Muscle of arm (tissue), 1 donor: ENCODE measurements at regions not wholly inside any gene's neighbourhood (a gene's known extent, or its start where the extent isn't known, plus 50 kb on each side); places are given as distances from the start of the nearest gene placed in this dataset.
"Not testable (repeated sequence)": the region's sequence is repeated elsewhere in the genome, so short reads cannot be mapped to it uniquely, and the experiment has no call there.

Source experiments
- DNase-seq: peaks from one replicate; pipeline ENCODE4 v3.0.0-alpha.2; 2013

DNA sequence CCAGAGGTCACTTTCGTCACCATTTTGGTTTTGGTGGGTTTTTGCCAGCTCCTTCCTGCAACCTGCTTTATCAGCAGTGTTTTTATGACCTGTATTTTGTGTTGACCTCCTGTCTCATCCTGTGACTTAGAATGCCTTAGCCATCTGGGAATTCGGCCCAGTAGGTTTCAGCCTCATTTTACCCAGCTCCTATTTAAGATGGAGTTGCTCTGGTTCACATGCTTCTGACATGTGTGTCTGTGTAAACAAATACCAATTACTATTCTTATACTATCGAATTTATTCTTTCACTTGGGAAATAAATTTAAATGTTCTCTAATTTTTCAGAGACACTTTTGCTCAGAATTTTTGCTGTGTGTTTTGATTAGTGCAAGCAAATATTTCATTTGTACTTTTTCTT is 1370.3 kb upstream of the MIR17HG start:
- no peak for DNase-seq

DNA sequence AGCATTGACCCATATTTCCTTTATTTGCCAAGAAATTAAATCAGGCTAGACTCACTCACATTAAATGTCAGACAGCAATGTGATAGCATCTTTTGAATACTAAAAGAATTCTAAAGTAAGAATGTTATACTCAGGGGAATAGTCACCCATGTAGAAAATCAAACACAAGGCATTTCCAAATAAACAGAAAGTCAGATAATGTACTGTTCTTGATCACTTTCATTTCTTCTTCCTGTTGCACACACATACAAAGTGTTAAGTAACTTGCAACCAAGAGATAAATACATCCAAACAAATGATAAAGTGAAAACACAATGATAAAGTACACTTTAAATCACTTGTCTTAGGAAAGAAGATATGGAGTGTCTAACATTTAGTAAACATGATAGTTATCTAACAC is 1366.6 kb upstream of the MIR17HG start:
- DNase-seq, result no peak

GRCh38 chr13:89982407-89983095 is 1364.9 kb upstream of the MIR17HG start:
- no peak for DNase-seq

DNA sequence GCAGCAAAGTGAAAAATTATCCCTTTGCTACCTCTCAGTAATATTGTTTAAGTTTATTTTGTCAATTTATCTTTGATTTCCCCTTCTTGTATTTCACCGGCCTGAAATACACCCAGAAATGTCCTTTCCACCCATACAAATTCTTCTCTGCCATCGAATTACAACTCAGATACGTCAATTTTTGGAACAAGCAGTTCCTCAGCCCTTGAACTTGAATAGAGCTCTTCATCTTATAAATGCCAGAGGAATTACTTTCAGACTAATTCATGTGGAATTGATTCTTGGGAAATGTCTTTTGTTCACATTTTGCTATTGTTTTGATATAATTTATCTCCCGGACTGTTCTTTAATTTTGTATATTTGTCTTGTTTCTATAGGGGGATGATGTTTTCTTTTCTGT is 1359.3 kb upstream of the MIR17HG start:
- no peak for DNase-seq

DNA sequence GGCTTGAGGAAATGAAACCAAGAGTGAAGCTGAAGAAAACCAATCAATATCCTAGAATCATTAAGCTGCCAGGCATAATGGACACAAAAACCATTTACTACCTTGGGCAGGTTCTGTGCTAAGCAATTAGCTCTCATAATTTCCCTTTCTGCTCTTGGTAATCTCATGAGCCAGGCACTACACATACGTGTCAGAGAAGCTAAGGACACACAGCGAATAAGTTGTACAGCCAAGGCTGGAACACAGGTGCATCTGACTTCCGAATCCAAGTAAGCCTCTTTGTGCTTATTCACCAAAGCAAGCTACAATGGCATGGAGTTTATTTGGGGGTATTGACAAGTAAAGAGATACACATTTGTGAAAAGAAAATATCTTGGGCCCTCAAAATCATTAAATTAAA is 1343.9 kb upstream of the MIR17HG start:
- no peak for DNase-seq

DNA sequence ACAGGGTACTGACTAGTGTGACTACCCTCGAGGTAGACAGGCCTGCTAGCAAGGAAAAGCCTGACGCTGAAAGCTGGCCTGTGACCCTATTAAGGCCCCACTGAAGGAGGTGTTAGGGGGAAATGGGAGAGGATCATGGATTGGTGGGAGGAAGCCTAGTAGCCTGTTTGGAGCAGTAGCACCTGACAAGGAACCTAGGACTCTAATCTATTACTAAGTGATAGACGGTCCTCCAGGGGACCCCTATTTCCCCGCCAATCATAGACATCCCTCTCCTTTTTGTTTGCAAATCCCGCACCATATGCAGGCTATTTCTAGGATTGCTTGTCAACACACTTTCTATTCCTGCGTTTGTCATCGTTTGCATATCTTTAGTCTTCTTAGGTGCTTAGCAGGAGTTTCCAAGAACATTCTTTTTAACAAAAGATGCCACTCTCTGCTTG is 1338.8 kb upstream of the MIR17HG start:
- no peak for DNase-seq

DNA sequence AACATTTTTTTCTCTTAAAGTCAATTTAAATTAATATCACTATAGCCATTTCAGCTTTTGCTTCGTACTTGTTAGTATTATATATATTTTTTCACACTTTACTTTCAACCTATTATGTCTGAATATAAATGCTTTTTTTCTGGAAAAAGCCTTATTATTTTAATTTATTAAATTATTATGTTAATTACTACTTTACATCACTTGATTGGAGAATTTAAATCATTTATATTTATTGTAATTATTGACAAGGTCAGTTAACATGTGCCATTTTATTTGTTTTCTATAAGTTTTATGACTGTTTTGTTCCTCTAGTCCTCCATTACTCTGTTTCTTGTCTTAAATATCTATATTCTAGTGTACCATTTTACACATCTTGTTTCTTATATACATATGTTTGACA is 1333.4 kb upstream of the MIR17HG start:
- DNase-seq, result no peak

- DNase-seq, result no peak
Observed at GRCh38 chr13:90015565-90016507, 1331.7 kb upstream of the MIR17HG start.

DNA sequence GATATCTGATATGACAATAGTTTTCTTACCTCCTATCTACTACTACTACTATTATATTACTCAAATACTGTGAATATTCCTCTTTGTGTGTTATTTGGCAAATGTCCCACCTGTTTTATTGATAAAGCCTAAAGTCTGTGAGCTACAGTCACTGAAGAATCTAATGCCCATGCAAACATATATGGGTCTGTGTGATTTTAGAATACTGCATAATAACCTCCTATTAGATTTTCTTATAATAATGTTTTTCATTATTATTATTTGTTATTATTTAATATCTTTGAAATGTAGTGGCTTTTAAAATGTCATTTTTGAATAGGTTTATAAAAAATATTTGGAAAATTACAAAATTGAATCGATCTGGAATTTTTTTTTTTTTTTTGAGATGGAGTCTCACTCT is 1330.8 kb upstream of the MIR17HG start:
- no peak for DNase-seq

- DNase-seq, result no peak
Observed at GRCh38 chr13:90020536-90021070, 1326.9 kb upstream of the MIR17HG start.

GRCh38 chr13:90027409-90027808 is 1320.1 kb upstream of the MIR17HG start:
- no peak for DNase-seq

GRCh38 chr13:90032313-90032712 is 1315.2 kb upstream of the MIR17HG start:
- no peak for DNase-seq

DNA sequence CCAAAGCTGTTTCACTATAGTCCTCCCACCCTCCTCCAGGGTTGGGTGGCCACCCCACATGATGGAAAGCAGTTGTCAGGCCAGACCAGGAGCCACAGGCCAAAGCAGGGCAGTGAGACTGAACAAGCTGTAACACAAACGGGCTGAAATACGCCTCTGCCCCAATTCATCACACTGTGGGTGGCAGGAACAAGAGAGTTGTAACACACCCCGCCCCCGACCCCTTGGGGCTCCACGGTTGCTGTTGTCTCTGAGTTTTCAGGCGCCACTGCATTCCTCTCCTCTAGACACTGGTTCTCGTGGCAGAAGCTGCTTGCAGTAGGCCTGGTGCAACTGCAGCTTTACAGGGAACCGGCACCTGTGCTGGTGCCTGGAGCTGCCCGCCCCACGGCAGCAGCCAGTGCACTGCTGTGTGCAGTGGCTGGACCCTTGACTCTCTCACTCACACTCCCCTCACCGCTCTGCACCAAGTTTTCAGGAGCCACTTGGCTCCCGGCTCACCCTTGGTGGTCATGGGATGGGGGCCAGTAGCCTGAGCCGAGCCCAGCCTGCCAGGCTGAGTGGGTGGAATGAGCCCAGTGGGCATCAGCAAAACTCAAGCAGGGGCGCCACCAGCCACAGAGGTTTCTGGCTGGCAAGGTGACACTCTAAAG is 1314.5 kb upstream of the MIR17HG start:
- no peak for DNase-seq

DNA sequence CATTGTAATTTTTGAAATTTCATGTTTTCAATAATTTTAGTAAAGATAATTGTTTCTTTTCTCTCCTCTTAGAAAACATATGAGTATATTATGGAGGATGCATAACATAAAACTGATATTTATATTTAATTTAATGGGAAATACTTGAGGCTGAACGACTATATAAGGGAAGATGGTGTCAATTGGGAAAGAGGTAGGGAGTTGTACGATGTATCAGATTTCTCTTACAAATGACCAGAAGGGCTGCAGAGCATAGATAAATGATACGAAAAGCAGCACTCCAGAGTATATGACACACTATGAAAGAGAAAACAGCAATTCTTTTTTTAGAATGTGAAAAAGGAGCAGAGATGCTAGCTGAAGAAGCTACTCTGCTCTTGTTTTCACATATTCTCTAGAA is 1308.0 kb upstream of the MIR17HG start:
- DNase-seq, result no peak

- DNase-seq, result no peak
Observed at GRCh38 chr13:90047600-90047999, 1299.9 kb upstream of the MIR17HG start.

GRCh38 chr13:90049989-90050671 is 1297.4 kb upstream of the MIR17HG start:
- DNase-seq, result no peak

DNA sequence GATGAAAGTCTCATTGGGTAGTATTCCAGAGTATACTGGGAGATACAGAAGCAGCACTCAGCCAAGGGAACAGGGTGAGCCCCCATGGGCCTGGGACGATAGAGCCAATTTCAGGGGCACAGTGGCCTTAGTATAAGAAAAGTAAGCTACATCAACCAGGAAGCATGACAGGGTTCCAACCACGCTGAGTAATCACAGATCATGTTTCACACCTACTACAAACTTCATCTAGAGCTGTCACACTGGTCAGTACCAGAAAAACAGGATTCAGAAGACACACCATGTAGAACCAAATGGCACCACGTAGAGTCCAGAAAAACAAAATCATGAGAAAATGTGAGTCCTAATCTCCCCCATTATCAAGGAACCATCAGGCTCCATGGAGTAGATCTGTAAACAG is 1292.4 kb upstream of the MIR17HG start:
- no peak for DNase-seq

- DNase-seq, result no peak
Observed at GRCh38 chr13:90055760-90056159, 1291.7 kb upstream of the MIR17HG start.

GRCh38 chr13:90064226-90064625 is 1283.3 kb upstream of the MIR17HG start:
- DNase-seq, result not testable (repeated sequence)

DNA sequence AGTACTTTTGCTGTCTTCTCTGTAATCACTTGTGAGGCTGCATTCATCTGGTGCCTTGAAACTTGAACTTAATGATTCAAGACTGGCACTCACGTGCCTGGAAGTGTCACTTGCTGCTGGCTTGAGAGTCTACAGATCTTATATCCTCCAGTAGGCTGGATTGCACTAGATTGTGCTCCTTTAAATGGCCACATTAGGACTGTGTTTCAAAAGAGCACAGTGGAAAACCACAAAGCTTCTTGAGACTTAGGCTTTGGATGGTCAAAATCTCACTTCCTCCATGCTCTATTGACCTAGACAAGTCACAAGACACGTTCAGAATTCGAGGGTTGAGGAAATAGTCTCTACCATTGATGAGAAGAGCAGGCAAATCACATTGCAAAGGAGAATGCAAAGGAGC is 1278.8 kb upstream of the MIR17HG start:
- no peak for DNase-seq

DNA sequence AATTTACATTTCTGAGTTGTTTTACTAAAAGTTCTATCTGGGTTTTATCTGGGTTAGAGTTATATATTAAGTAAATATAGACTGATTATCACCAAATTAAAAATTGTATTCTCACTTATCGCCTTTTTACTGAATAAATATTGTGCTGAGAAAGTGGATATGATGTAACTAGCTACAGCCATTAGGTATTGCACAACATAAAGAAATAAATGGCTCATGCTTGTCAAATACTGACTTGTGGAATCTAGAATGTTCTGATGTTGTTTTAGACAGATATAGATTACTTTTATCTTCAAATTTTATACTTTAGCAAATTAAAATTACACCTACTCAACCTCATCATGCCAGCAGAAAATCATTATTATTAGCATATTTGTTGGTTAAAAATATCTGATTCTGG is 1277.1 kb upstream of the MIR17HG start:
- no peak for DNase-seq
